Uterus (tissue), 3 donors: ENCODE measurements at regions not wholly inside any gene's neighbourhood (a gene's known extent, or its start where the extent isn't known, plus 50 kb on each side); places are given as distances from the start of the nearest gene placed in this dataset.

Experiments
- DNase-seq, 2 donors: peaks; one replicate each; pipeline ENCODE4 v3.0.0-alpha.2; 2019 to 2020
- H3K27ac ChIP-seq, 2 donors: fragments of 200-600 bp; sonication (generic); 1 replicate in 1 of 2; 2 replicates in 1 of 2; pipeline ENCODE4 v1.5.1; 2016 to 2018
- H3K27me3 ChIP-seq, 2 donors: fragments of 200-600 bp; sonication (generic); one replicate each; pipeline ENCODE4 v1.5.1; 2018 to 2019; ENCODE audit warnings: control low read depth in 1 of 2
- H3K36me3 ChIP-seq, 2 donors: fragments of 200-600 bp; sonication (generic); one replicate each; pipeline ENCODE4 v1.5.1; 2019; ENCODE audit warnings: control low read depth in 1 of 2
- H3K4me1 ChIP-seq, 2 donors: fragments of 200-600 bp; sonication (generic); one replicate each; pipeline ENCODE4 v1.5.1; 2018 to 2019; ENCODE audit warnings: control low read depth in 1 of 2
- H3K4me3 ChIP-seq, 2 donors: fragments of 200-600 bp; sonication (generic); 1 replicate in 1 of 2; 2 replicates in 1 of 2; pipeline ENCODE4 v1.5.1; 2018 to 2019; ENCODE audit warnings: mild to moderate bottlenecking in 1 of 2
- H3K9me3 ChIP-seq, 2 donors: fragments of 200-600 bp; sonication (generic); one replicate each; pipeline ENCODE4 v1.5.1; 2019; ENCODE audit warnings: control low read depth in 1 of 2
- POLR2A ChIP-seq, 2 donors: fragments of 450-650 bp; IDR thresholded peaks; one replicate each; pipeline ENCODE4 v1.6.1; 2016; ENCODE audit warnings: antibody characterized with exemption in 2 of 2, mild to moderate bottlenecking in 1 of 2, moderate library complexity in 1 of 2
- intact Hi-C: fragments of 100-400 bp; cut with DNase I; formaldehyde crosslinking; loops from one replicate; pipeline ENCODE4 v1.15.1; 2023; ENCODE audit warnings: low total_unique reads
- TF ChIP-seq, protein P1 (sequence below), 4 experiments: fragments of 200-600 bp in 2 of 4; fragments of 450-650 bp in 2 of 4; sonication (generic) in 2 of 4; IDR thresholded peaks; one replicate each; pipeline ENCODE4 v1.5.1; 2016 to 2019; ENCODE audit warnings: antibody characterized with exemption in 4 of 4, mild to moderate bottlenecking in 2 of 4, moderate library complexity in 1 of 4
- donor health status: DM: yes; HTN: yes; CAD: no.

DNA sequence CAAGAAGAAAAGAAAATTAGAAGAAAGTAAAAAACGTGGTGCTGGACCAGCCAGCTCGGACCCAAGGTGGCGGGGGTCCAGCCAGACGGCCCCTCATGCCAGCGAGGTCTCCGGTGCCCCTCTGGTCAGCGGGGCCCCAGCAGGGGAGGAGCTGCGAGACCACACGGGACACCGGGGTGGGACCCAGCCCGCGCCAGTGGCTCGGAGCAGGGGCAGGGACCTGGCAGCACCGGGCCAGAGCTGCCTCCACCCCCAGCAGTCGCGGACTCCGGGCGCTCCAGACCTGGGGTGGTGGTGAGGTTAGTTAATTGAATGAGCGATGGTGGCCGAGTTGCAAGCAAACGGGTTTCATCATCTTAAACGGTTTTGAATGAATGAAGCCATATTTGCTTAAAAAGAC, 289.9 kb upstream of the MC4R start:
- Histone ChIP-seq H3K4me1 (no peaks in the 10 kb centered on the region), H3K27me3 (no peaks in the 10 kb centered on the region), H3K4me3 (no peak overlapping the region), H3K36me3 (no peaks in the 10 kb centered on the region), H3K27ac (no peak overlapping the region), H3K9me3 (no peaks in the 10 kb centered on the region)
- intact Hi-C loops: no loop called here
- DNase-seq: no peak
- TF ChIP-seq, protein P1, sequence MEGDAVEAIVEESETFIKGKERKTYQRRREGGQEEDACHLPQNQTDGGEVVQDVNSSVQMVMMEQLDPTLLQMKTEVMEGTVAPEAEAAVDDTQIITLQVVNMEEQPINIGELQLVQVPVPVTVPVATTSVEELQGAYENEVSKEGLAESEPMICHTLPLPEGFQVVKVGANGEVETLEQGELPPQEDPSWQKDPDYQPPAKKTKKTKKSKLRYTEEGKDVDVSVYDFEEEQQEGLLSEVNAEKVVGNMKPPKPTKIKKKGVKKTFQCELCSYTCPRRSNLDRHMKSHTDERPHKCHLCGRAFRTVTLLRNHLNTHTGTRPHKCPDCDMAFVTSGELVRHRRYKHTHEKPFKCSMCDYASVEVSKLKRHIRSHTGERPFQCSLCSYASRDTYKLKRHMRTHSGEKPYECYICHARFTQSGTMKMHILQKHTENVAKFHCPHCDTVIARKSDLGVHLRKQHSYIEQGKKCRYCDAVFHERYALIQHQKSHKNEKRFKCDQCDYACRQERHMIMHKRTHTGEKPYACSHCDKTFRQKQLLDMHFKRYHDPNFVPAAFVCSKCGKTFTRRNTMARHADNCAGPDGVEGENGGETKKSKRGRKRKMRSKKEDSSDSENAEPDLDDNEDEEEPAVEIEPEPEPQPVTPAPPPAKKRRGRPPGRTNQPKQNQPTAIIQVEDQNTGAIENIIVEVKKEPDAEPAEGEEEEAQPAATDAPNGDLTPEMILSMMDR (IDR thresholded peaks at IDR 0.05): no peak
- TF ChIP-seq POLR2A (IDR thresholded peaks at IDR 0.05): no peak

GRCh38 chr18:60663060-60663989, 290.8 kb upstream of the MC4R start:
- intact Hi-C loops: no loop called here
- no peak for DNase-seq
- Histone ChIP-seq H3K9me3 (no peaks in the 10 kb centered on the region), H3K27me3 (no peaks in the 10 kb centered on the region), H3K36me3 (no peaks in the 10 kb centered on the region), H3K4me3 (no peak overlapping the region), H3K27ac (no peak overlapping the region), H3K4me1 (no peaks in the 10 kb centered on the region)
- TF ChIP-seq, protein P1 (IDR thresholded peaks at IDR 0.05): no peak
- no peak for TF ChIP-seq POLR2A (IDR thresholded peaks at IDR 0.05)

DNA sequence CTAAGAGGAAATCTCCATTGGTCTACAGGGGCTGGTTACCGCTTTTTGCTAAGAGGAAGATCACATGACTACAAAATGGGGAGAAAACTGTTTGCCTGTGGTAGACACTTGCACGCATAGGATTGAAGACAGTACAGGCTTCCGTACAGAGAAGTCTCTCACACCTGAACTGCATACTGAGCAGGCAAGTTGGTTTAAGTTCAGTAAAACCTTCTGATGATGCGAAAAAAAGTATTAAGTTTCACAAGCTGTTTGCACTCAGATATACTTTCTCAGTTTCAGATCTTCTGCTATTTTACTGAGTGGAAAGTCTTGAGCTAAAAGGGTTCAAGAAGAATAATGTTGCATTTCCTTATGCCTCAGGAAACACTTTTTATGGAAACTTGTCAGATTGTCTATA, 292.2 kb upstream of the MC4R start:
- Histone ChIP-seq H3K9me3 (no peaks in the 10 kb centered on the region), H3K36me3 (no peaks in the 10 kb centered on the region), H3K4me3 (no peak overlapping the region), H3K4me1 (no peaks in the 10 kb centered on the region), H3K27ac (no peak overlapping the region), H3K27me3 (no peaks in the 10 kb centered on the region)
- no peak for DNase-seq
- intact Hi-C loops: no loop called here
- TF ChIP-seq, protein P1 (IDR thresholded peaks at IDR 0.05): no peak
- no peak for TF ChIP-seq POLR2A (IDR thresholded peaks at IDR 0.05)

DNA sequence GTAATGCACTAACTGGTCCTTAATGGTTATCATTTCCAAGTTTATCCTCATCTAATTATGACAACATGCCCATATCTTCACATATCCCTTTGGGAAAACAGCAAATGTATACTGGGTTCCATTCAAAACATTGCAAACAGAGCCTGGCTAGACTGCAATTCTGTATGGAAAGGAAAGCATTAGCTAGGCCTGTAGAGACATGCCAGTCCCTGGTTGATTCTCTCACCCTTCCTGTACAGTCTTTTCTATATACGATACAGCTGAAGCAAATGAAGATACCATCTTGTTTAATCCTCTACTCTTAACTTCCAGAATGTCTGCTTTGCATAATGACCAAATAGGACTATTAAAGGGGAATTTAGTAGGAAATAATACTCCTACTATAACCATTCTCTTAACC, 294.4 kb upstream of the MC4R start:
- no peak for TF ChIP-seq POLR2A (IDR thresholded peaks at IDR 0.05)
- TF ChIP-seq, protein P1 (IDR thresholded peaks at IDR 0.05): no peak
- Histone ChIP-seq H3K4me3 (no peak overlapping the region), H3K36me3 (no peaks in the 10 kb centered on the region), H3K9me3 (no peaks in the 10 kb centered on the region), H3K27ac (no peak overlapping the region), H3K27me3 (no peaks in the 10 kb centered on the region), H3K4me1 (no peaks in the 10 kb centered on the region)
- DNase-seq: no peak
- intact Hi-C loops: no loop called here

DNA sequence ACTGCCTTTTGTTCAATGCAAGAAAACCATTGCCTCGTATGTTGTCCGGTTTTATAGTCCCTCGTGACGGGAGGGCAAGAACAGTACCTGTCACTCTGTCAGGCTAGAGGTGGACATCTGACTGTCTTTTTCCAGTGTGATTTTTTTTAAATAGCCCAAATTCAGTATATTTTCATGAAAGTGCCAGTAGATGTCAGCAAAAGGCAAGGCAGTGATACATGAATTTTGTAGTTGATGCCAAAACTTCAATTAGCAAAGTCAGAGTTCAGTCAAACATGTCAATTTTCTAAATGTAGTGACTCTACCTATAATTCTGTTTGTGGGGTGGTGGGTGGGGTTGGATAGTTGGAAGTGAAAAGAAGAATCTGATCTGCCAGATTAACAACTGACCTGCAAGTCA, 296.0 kb upstream of the MC4R start:
- Histone ChIP-seq H3K4me1 (no peaks in the 10 kb centered on the region), H3K4me3 (no peak overlapping the region), H3K9me3 (no peaks in the 10 kb centered on the region), H3K27me3 (no peaks in the 10 kb centered on the region), H3K27ac (no peak overlapping the region), H3K36me3 (no peaks in the 10 kb centered on the region)
- no peak for DNase-seq
- TF ChIP-seq, protein P1 (IDR thresholded peaks at IDR 0.05): no peak
- no peak for TF ChIP-seq POLR2A (IDR thresholded peaks at IDR 0.05)
- intact Hi-C loops: no loop called here
